ENCODE measurements at regions not wholly inside any gene's neighbourhood (a gene's known extent, or its start where the extent isn't known, plus 50 kb on each side); places are given as distances from the start of the nearest gene placed in this dataset.

- no peaks in the 10 kb centered on the region for H3K36me3 Mint-ChIP-seq (ENCODE audit: insufficient read depth, unreplicated experiment)
- no peaks in the 10 kb centered on the region for H3K27me3 Mint-ChIP-seq (ENCODE audit: insufficient read depth, unreplicated experiment)
- H3K4me3 Mint-ChIP-seq (ENCODE audit: unreplicated experiment) = no peak overlapping the region
- no peak for TF ChIP-seq CTCF (IDR thresholded peaks at IDR 0.05; ENCODE audit: unreplicated experiment)
- no peaks in the 10 kb centered on the region for H3K9me3 Mint-ChIP-seq (ENCODE audit: unreplicated experiment)
- no peak overlapping the region for H3K27ac Mint-ChIP-seq (ENCODE audit: low read depth, unreplicated experiment)
- intact Hi-C loops (cut with micrococcal nuclease) = no loop called here
- DNase-seq (ENCODE audit: unreplicated experiment) = no peak
- BruUV-seq (replicated peaks) = no TSS peak
- POLR2A ChIA-PET = no interaction called here
- no peaks in the 10 kb centered on the region for H3K4me1 Mint-ChIP-seq (ENCODE audit: insufficient read depth, unreplicated experiment)
- CTCF ChIA-PET = no interaction called here
Measured at GRCh38 chr4:43918377-43918776, 530.2 kb downstream of the KCTD8 start.

DNA sequence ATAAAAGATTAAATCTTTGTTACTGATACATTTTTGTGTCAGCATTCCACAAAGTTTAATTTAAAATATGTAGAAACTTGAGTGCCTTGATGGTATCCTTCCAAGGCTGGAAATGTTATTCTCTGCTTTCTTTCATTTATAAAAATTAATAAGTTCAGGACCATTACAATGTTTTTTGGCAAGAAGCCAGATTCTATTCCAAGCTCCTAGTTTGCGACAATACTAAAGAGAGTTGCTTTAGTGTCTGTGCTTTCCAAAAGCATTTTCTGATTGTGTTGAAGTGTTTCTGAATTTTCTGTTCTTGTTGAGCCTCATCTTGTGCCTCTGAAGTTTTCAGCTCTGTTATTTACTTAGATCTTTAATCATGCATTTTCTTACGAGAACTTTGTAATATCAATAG, 516.2 kb downstream of the KCTD8 start:
- Mint-ChIP-seq H3K9me3 (ENCODE audit: unreplicated experiment) (no peaks in the 10 kb centered on the region), H3K27me3 (ENCODE audit: insufficient read depth, unreplicated experiment) (no peaks in the 10 kb centered on the region), H3K27ac (ENCODE audit: low read depth, unreplicated experiment) (no peak overlapping the region), H3K36me3 (ENCODE audit: insufficient read depth, unreplicated experiment) (no peaks in the 10 kb centered on the region), H3K4me3 (ENCODE audit: unreplicated experiment) (no peak overlapping the region), H3K4me1 (ENCODE audit: insufficient read depth, unreplicated experiment) (no peaks in the 10 kb centered on the region)
- POLR2A ChIA-PET = no interaction called here
- CTCF ChIA-PET = interaction anchor here (0.6 kb wide), 1 partner anchor 702 kb away, joined by 3 read pairs; no protein-coding TSS in a partner anchor
- DNase-seq (ENCODE audit: unreplicated experiment) = no peak
- intact Hi-C loops (cut with micrococcal nuclease) = no loop called here
- TF ChIP-seq CTCF (IDR thresholded peaks at IDR 0.05; ENCODE audit: unreplicated experiment) = no peak
- no TSS peak for BruUV-seq (replicated peaks)

DNA sequence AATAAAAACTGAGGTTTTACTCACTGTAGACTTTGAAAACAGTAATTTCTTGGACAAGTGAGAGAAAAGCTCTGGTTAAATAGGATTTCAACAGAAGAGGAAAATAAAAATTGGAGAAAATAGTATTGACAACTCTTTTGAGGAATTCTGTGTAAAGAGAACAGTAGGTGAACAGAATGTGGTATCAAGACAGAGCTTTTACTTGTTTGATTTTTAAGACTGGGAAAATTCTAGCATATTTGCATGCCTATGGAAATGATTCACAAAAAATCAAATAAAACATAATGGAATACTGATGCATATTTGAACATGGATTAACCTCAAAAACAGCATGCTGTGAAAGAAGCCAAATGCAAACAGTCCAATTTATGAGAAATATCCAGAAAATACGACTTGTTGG, 504.6 kb downstream of the KCTD8 start:
- CTCF ChIA-PET = no interaction called here
- Mint-ChIP-seq H3K9me3 (ENCODE audit: unreplicated experiment) (no peaks in the 10 kb centered on the region), H3K36me3 (ENCODE audit: insufficient read depth, unreplicated experiment) (no peaks in the 10 kb centered on the region), H3K4me3 (ENCODE audit: unreplicated experiment) (no peak overlapping the region), H3K27ac (ENCODE audit: low read depth, unreplicated experiment) (no peak overlapping the region), H3K4me1 (ENCODE audit: insufficient read depth, unreplicated experiment) (no peaks in the 10 kb centered on the region), H3K27me3 (ENCODE audit: insufficient read depth, unreplicated experiment) (no peaks in the 10 kb centered on the region)
- POLR2A ChIA-PET = no interaction called here
- no peak for DNase-seq (ENCODE audit: unreplicated experiment)
- intact Hi-C loops (cut with micrococcal nuclease) = no loop called here
- BruUV-seq (replicated peaks) = no TSS peak
- no peak for TF ChIP-seq CTCF (IDR thresholded peaks at IDR 0.05; ENCODE audit: unreplicated experiment)

GRCh38 chr4:43959976-43960375, 488.6 kb downstream of the KCTD8 start:
- no peaks in the 10 kb centered on the region for H3K27me3 Mint-ChIP-seq (ENCODE audit: insufficient read depth, unreplicated experiment)
- DNase-seq (ENCODE audit: unreplicated experiment) = no peak
- no peaks in the 10 kb centered on the region for H3K4me1 Mint-ChIP-seq (ENCODE audit: insufficient read depth, unreplicated experiment)
- no peak overlapping the region for H3K27ac Mint-ChIP-seq (ENCODE audit: low read depth, unreplicated experiment)
- TF ChIP-seq CTCF (IDR thresholded peaks at IDR 0.05; ENCODE audit: unreplicated experiment) = no peak
- no TSS peak for BruUV-seq (replicated peaks)
- intact Hi-C loops (cut with micrococcal nuclease) = no loop called here
- H3K36me3 Mint-ChIP-seq (ENCODE audit: insufficient read depth, unreplicated experiment) = no peaks in the 10 kb centered on the region
- POLR2A ChIA-PET = no interaction called here
- CTCF ChIA-PET = interaction anchor here (0.7 kb wide), 1 partner anchor 17 kb away, joined by 4 read pairs; no protein-coding TSS in a partner anchor
- H3K4me3 Mint-ChIP-seq (ENCODE audit: unreplicated experiment) = no peak overlapping the region
- no peaks in the 10 kb centered on the region for H3K9me3 Mint-ChIP-seq (ENCODE audit: unreplicated experiment)
